PC-3 (cell line): ENCODE measurements at regions not wholly inside any gene's neighbourhood (a gene's known extent, or its start where the extent isn't known, plus 50 kb on each side); places are given as distances from the start of the nearest gene placed in this dataset.

Source experiments
- ATAC-seq: fragments of 200-7000 bp; cut with Tn5 transposase; 2 replicates; pipeline ENCODE4 v1.9.1; 2020; ENCODE audit warnings: mild to moderate bottlenecking, moderate library complexity
- BruUV-seq: library from RNA; stranded (reverse); fragments of 400-500 nt; replicated peaks from 2 replicates; lab custom pipeline; 2021; lab: Mats Ljungman, UMichigan
- CTCF ChIA-PET: fragments of 300-600 bp; sonication (Branson Sonifier 250); formaldehyde crosslinking; loops from one replicate; lab custom pipeline; 2022; ENCODE audit warnings: antibody characterized with exemption; lab: Charles Lee
- POLR2A ChIA-PET: fragments of 300-600 bp; sonication (Branson Sonifier 250); formaldehyde crosslinking; loops from one replicate; lab custom pipeline; 2022; ENCODE audit warnings: antibody characterized with exemption; ENCODE audit not compliant: unreplicated experiment; lab: Charles Lee
- DNase-seq: peaks from one replicate; pipeline ENCODE4 v3.0.0-alpha.2; 2015
- H2AFZ ChIP-seq: fragments of 300-600 bp; sonication (generic); 2 replicates; pipeline ENCODE4 v1.6.0; 2016; ENCODE audit warnings: antibody characterized with exemption, low read length
- H3F3A ChIP-seq: fragments of 300-600 bp; sonication (generic); one replicate; pipeline ENCODE4 v1.6.0; 2017; ENCODE audit warnings: antibody characterized with exemption, low read length, control low read depth, mild to moderate bottlenecking; ENCODE audit not compliant: unreplicated experiment
- H3K27ac ChIP-seq: fragments of 300-600 bp; sonication (generic); 2 replicates; pipeline ENCODE4 v1.5.1; 2016; ENCODE audit warnings: mild to moderate bottlenecking, low read length
- H3K27me3 ChIP-seq: fragments of 300-600 bp; sonication (generic); 2 replicates; pipeline ENCODE4 v1.6.1; 2016; ENCODE audit warnings: low read length, mixed read lengths
- H3K36me3 ChIP-seq: fragments of 300-600 bp; sonication (generic); 2 replicates; pipeline ENCODE4 v1.6.1; 2016; ENCODE audit warnings: low read depth, mixed run types, low read length, mixed read lengths
- H3K4me1 ChIP-seq: fragments of 300-600 bp; sonication (generic); 2 replicates; pipeline ENCODE4 v1.5.1; 2016; ENCODE audit warnings: low read length; ENCODE audit not compliant: insufficient read depth
- H3K4me2 ChIP-seq: fragments of 300-600 bp; sonication (generic); 2 replicates; pipeline ENCODE4 v1.6.0; 2016; ENCODE audit warnings: low read length
- H3K4me3 ChIP-seq: fragments of 300-600 bp; sonication (generic); 2 replicates; pipeline ENCODE4 v1.5.1; 2016; ENCODE audit warnings: mild to moderate bottlenecking, low read length, mixed read lengths
- H3K79me2 ChIP-seq: fragments of 300-600 bp; sonication (generic); 2 replicates; pipeline ENCODE4 v1.6.1; 2017; ENCODE audit warnings: low read length, mixed read lengths
- H3K9ac ChIP-seq: fragments of 300-600 bp; sonication (generic); 2 replicates; pipeline ENCODE4 v1.6.0; 2016; ENCODE audit warnings: mild to moderate bottlenecking, low read length
- H3K9me2 ChIP-seq: fragments of 300-600 bp; sonication (generic); replicated peaks from 2 replicates; pipeline ENCODE4 v1.6.1; 2016; ENCODE audit warnings: mixed run types, low read length, mixed read lengths
- H3K9me3 ChIP-seq: fragments of 300-600 bp; sonication (generic); 2 replicates; pipeline ENCODE4 v1.6.1; 2016; ENCODE audit warnings: low read length, mixed read lengths
- H4K20me1 ChIP-seq: fragments of 300-600 bp; sonication (generic); 2 replicates; pipeline ENCODE4 v1.6.1; 2016; ENCODE audit warnings: low read length, mixed read lengths
- CTCF ChIP-seq: fragments of 300-600 bp; sonication (generic); conservative IDR thresholded peaks from 2 replicates; pipeline ENCODE4 v1.5.1; 2017; ENCODE audit warnings: antibody characterized with exemption, low read depth, mild to moderate bottlenecking, low read length
- EZH2 ChIP-seq: fragments of 300-600 bp; sonication (generic); IDR thresholded peaks from one replicate; pipeline ENCODE4 v1.6.1; 2017; ENCODE audit warnings: antibody characterized with exemption, mild to moderate bottlenecking, low read length; ENCODE audit not compliant: unreplicated experiment
- EZH2phosphoT487 ChIP-seq: fragments of 300-600 bp; sonication (generic); IDR thresholded peaks from 2 replicates; pipeline ENCODE4 v1.6.1; 2018; ENCODE audit warnings: mild to moderate bottlenecking, antibody characterized with exemption, low read length, borderline replicate concordance
- intact Hi-C: fragments of 100-400 bp; cut with micrococcal nuclease; formaldehyde crosslinking; loops from 2 replicates; pipeline ENCODE4 v1.9.0; 2023

- intact Hi-C loops, result no loop called here
- no peak for TF ChIP-seq EZH2phosphoT487
- no peak for TF ChIP-seq EZH2
- TF ChIP-seq CTCF, result no peak
- no peaks in the 10 kb centered on the region for H3K9me2 ChIP-seq
- ATAC-seq (no peak), DNase-seq (no peak)
- H3K9me3 ChIP-seq, result no peaks in the 10 kb centered on the region
- H4K20me1 ChIP-seq, result no peaks in the 10 kb centered on the region
- ChIA-PET POLR2A (no interaction called here), CTCF (no interaction called here)
- BruUV-seq, result no TSS peak
- H3K9ac ChIP-seq, result no peak overlapping the region
- no peak overlapping the region for H3K27ac ChIP-seq
- H3K4me2 ChIP-seq, result no peak overlapping the region
- H3F3A ChIP-seq, result no peaks in the 10 kb centered on the region
- no peak overlapping the region for H3K4me3 ChIP-seq
- H3K79me2 ChIP-seq, result no peaks in the 10 kb centered on the region
- H3K27me3 ChIP-seq, result peaks cover 4% of the 10 kb centered on the region
- no peaks in the 10 kb centered on the region for H3K36me3 ChIP-seq
- H3K4me1 ChIP-seq, result no peaks in the 10 kb centered on the region
- no peak overlapping the region for H2AFZ ChIP-seq
Measured at GRCh38 chr1:38671221-38671620, 188.4 kb downstream of the RRAGC start.

- no peaks in the 10 kb centered on the region for H4K20me1 ChIP-seq
- POLR2A ChIA-PET, result no interaction called here
- DNase-seq (no peak), ATAC-seq (no peak)
- no peak overlapping the region for H3K27ac ChIP-seq
- intact Hi-C loops, result no loop called here
- peaks cover 4% of the 10 kb centered on the region for H3K27me3 ChIP-seq
- H3K79me2 ChIP-seq, result no peaks in the 10 kb centered on the region
- H3F3A ChIP-seq, result no peaks in the 10 kb centered on the region
- H3K36me3 ChIP-seq, result no peaks in the 10 kb centered on the region
- H3K9me3 ChIP-seq, result no peaks in the 10 kb centered on the region
- no peaks in the 10 kb centered on the region for H3K4me1 ChIP-seq
- no peak overlapping the region for H2AFZ ChIP-seq
- no peak overlapping the region for H3K9ac ChIP-seq
- H3K9me2 ChIP-seq, result no peaks in the 10 kb centered on the region
- CTCF ChIA-PET, result no interaction called here
- H3K4me3 ChIP-seq, result no peak overlapping the region
- TF ChIP-seq EZH2phosphoT487, result no peak
- BruUV-seq, result no TSS peak
- no peak overlapping the region for H3K4me2 ChIP-seq
Measured at GRCh38 chr1:38670544-38671122, 188.9 kb downstream of the RRAGC start.

- Histone ChIP-seq H3K27ac (no peak overlapping the region), H3F3A (no peaks in the 10 kb centered on the region), H3K36me3 (no peaks in the 10 kb centered on the region), H3K4me2 (no peak overlapping the region), H3K79me2 (no peaks in the 10 kb centered on the region), H3K9ac (no peak overlapping the region), H3K9me3 (no peaks in the 10 kb centered on the region), H3K9me2 (no peaks in the 10 kb centered on the region), H2AFZ (no peak overlapping the region), H3K27me3 (peaks cover 8% of the 10 kb centered on the region), H3K4me1 (no peaks in the 10 kb centered on the region), H3K4me3 (no peak overlapping the region), H4K20me1 (no peaks in the 10 kb centered on the region)
- ATAC-seq (no peak), DNase-seq (no peak)
- intact Hi-C loops, result no loop called here
- CTCF ChIA-PET, result no interaction called here
- TF ChIP-seq EZH2phosphoT487 (no peak), CTCF (no peak), EZH2 (no peak)
- BruUV-seq, result no TSS peak
- POLR2A ChIA-PET, result no interaction called here
Measured at GRCh38 chr1:38667626-38668025, 191.9 kb downstream of the RRAGC start.
